Smooth muscle cell (in vitro differentiated cells): ENCODE measurements at regions not wholly inside any gene's neighbourhood (a gene's known extent, or its start where the extent isn't known, plus 50 kb on each side); places are given as distances from the start of the nearest gene placed in this dataset.

Experiments used
- DNase-seq: peaks from one replicate; lab custom pipeline; 2025; ENCODE audit not compliant: unreplicated experiment; lab: John Stamatoyannopoulos, UW
- H2AFZ ChIP-seq: fragments of 200-600 bp; sonication (generic); 2 replicates; pipeline ENCODE4 v1.6.0; 2016; ENCODE audit warnings: antibody characterized with exemption, low read depth, mild to moderate bottlenecking
- H3F3A ChIP-seq: fragments of 200-600 bp; sonication (generic); 2 replicates; pipeline ENCODE4 v1.6.0; 2017; ENCODE audit warnings: antibody characterized with exemption, low read depth
- H3K27ac ChIP-seq: fragments of 200-600 bp; sonication (generic); 2 replicates; pipeline ENCODE4 v1.5.1; 2016; ENCODE audit warnings: low read depth, mild to moderate bottlenecking
- H3K27me3 ChIP-seq: fragments of 200-600 bp; sonication (generic); 2 replicates; pipeline ENCODE4 v1.6.1; 2016; ENCODE audit warnings: low read depth, mild to moderate bottlenecking
- H3K36me3 ChIP-seq: fragments of 200-600 bp; sonication (generic); 2 replicates; pipeline ENCODE4 v1.5.1; 2016; ENCODE audit warnings: low read depth
- H3K4me1 ChIP-seq: fragments of 200-600 bp; sonication (generic); 2 replicates; pipeline ENCODE4 v1.5.1; 2016; ENCODE audit warnings: low read depth
- H3K4me2 ChIP-seq: fragments of 200-600 bp; sonication (generic); 2 replicates; pipeline ENCODE4 v1.6.0; 2016; ENCODE audit warnings: mild to moderate bottlenecking
- H3K4me3 ChIP-seq: fragments of 200-600 bp; sonication (generic); 2 replicates; pipeline ENCODE4 v1.5.1; 2016; ENCODE audit warnings: mild to moderate bottlenecking
- H3K79me2 ChIP-seq: fragments of 200-600 bp; sonication (generic); 2 replicates; pipeline ENCODE4 v1.6.0; 2016; ENCODE audit warnings: low read depth, mild to moderate bottlenecking
- H3K9ac ChIP-seq: fragments of 200-600 bp; sonication (generic); 2 replicates; pipeline ENCODE4 v1.6.0; 2016; ENCODE audit warnings: low read depth
- H3K9me3 ChIP-seq: fragments of 200-600 bp; sonication (generic); replicated peaks from 2 replicates; pipeline ENCODE4 v1.5.1; 2016; ENCODE audit warnings: low read depth
- H4K20me1 ChIP-seq: fragments of 200-600 bp; sonication (generic); 2 replicates; pipeline ENCODE4 v1.6.0; 2016; ENCODE audit warnings: low read depth
- WGBS: methylation state at CpG from one replicate; pipeline ENCODE4 v1.1.7; 2016; ENCODE audit warnings: low lambda C conversion rate; 5-methylcytosine and 5-hydroxymethylcytosine counted together
- TF ChIP-seq, protein P1 (sequence below): fragments of 200-600 bp; sonication (generic); IDR thresholded peaks from 2 replicates; pipeline ENCODE4 v1.5.1; 2017; ENCODE audit warnings: borderline replicate concordance, mild to moderate bottlenecking, antibody characterized with exemption; ENCODE audit not compliant: insufficient read depth, poor library complexity, severe bottlenecking

GRCh38 chr13:34752283-34752960 is 189.6 kb upstream of the NBEA start:
- H3K4me1 ChIP-seq: peaks cover 23% of the 10 kb centered on the region
- no peaks in the 10 kb centered on the region for H3K79me2 ChIP-seq
- 39% methylated on average over 11 of the region's 11 CpGs for WGBS
- no peak overlapping the region for H3K27ac ChIP-seq
- peaks cover 7% of the 10 kb centered on the region for H3F3A ChIP-seq
- no peak overlapping the region for H3K9ac ChIP-seq
- no peaks in the 10 kb centered on the region for H4K20me1 ChIP-seq
- TF ChIP-seq, protein P1, sequence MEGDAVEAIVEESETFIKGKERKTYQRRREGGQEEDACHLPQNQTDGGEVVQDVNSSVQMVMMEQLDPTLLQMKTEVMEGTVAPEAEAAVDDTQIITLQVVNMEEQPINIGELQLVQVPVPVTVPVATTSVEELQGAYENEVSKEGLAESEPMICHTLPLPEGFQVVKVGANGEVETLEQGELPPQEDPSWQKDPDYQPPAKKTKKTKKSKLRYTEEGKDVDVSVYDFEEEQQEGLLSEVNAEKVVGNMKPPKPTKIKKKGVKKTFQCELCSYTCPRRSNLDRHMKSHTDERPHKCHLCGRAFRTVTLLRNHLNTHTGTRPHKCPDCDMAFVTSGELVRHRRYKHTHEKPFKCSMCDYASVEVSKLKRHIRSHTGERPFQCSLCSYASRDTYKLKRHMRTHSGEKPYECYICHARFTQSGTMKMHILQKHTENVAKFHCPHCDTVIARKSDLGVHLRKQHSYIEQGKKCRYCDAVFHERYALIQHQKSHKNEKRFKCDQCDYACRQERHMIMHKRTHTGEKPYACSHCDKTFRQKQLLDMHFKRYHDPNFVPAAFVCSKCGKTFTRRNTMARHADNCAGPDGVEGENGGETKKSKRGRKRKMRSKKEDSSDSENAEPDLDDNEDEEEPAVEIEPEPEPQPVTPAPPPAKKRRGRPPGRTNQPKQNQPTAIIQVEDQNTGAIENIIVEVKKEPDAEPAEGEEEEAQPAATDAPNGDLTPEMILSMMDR: no peak
- no peak for DNase-seq
- H3K27me3 ChIP-seq: no peaks in the 10 kb centered on the region
- no peak overlapping the region for H2AFZ ChIP-seq
- no peaks in the 10 kb centered on the region for H3K36me3 ChIP-seq
- no peaks in the 10 kb centered on the region for H3K9me3 ChIP-seq
- no peak overlapping the region for H3K4me3 ChIP-seq
- no peak overlapping the region for H3K4me2 ChIP-seq

DNA sequence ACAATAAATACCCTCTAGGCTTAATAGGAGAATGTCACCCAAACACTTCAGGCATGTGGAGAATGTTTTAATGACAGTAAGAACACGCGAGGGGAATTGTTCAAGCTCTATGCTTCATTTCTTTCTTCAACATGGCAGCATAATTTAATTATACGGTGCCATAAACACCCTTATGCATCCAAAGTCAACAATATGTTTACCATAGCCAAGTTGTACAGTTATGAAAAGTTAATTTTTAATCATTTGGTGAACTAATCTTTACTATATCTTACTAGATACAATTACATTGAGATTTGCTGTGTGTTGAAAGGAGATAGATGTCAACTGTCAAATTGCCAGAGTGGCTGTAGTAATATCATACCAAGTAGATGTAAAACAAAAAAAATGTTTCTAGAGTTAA is 185.9 kb upstream of the NBEA start:
- 76% methylated on average over 3 of the region's 3 CpGs for WGBS
- no peak overlapping the region for H3K9ac ChIP-seq
- H3K79me2 ChIP-seq: no peaks in the 10 kb centered on the region
- no peak overlapping the region for H2AFZ ChIP-seq
- H3K36me3 ChIP-seq: no peaks in the 10 kb centered on the region
- TF ChIP-seq, protein P1: no peak
- no peaks in the 10 kb centered on the region for H4K20me1 ChIP-seq
- no peak overlapping the region for H3K4me3 ChIP-seq
- H3K27me3 ChIP-seq: no peaks in the 10 kb centered on the region
- H3K27ac ChIP-seq: no peak overlapping the region
- DNase-seq: no peak
- no peaks in the 10 kb centered on the region for H3F3A ChIP-seq
- H3K4me1 ChIP-seq: no peaks in the 10 kb centered on the region
- no peak overlapping the region for H3K4me2 ChIP-seq
- H3K9me3 ChIP-seq: no peaks in the 10 kb centered on the region

GRCh38 chr13:34756572-34756971 is 185.5 kb upstream of the NBEA start:
- no peak overlapping the region for H3K4me2 ChIP-seq
- no peaks in the 10 kb centered on the region for H4K20me1 ChIP-seq
- no peak overlapping the region for H3K27ac ChIP-seq
- no peak overlapping the region for H3K4me3 ChIP-seq
- H3F3A ChIP-seq: no peaks in the 10 kb centered on the region
- H2AFZ ChIP-seq: no peak overlapping the region
- no peak overlapping the region for H3K9ac ChIP-seq
- TF ChIP-seq, protein P1: no peak
- no peaks in the 10 kb centered on the region for H3K4me1 ChIP-seq
- no peaks in the 10 kb centered on the region for H3K36me3 ChIP-seq
- H3K27me3 ChIP-seq: no peaks in the 10 kb centered on the region
- WGBS: 75% methylated on average over 2 of the region's 2 CpGs
- H3K79me2 ChIP-seq: no peaks in the 10 kb centered on the region
- DNase-seq: no peak
- no peaks in the 10 kb centered on the region for H3K9me3 ChIP-seq

GRCh38 chr13:34757441-34757840 is 184.6 kb upstream of the NBEA start:
- DNase-seq: no peak
- Histone ChIP-seq H3K4me2 (no peak overlapping the region), H3K79me2 (no peaks in the 10 kb centered on the region), H3K9ac (no peak overlapping the region), H3K27ac (no peak overlapping the region), H4K20me1 (no peaks in the 10 kb centered on the region), H2AFZ (no peak overlapping the region), H3K4me1 (no peaks in the 10 kb centered on the region), H3K4me3 (no peak overlapping the region), H3F3A (no peaks in the 10 kb centered on the region), H3K36me3 (no peaks in the 10 kb centered on the region), H3K27me3 (no peaks in the 10 kb centered on the region), H3K9me3 (no peaks in the 10 kb centered on the region)
- TF ChIP-seq, protein P1: no peak
- WGBS: 98% methylated on average over 2 of the region's 2 CpGs
